PC-3 (cell line): ENCODE measurements at regions not wholly inside any gene's neighbourhood (a gene's known extent, or its start where the extent isn't known, plus 50 kb on each side); places are given as distances from the start of the nearest gene placed in this dataset.

Source experiments
- ATAC-seq: fragments of 200-7000 bp; cut with Tn5 transposase; 2 replicates; pipeline ENCODE4 v1.9.1; 2020; ENCODE audit warnings: mild to moderate bottlenecking, moderate library complexity
- BruUV-seq: library from RNA; stranded (reverse); fragments of 400-500 nt; replicated peaks from 2 replicates; lab custom pipeline; 2021; lab: Mats Ljungman, UMichigan
- CTCF ChIA-PET: fragments of 300-600 bp; sonication (Branson Sonifier 250); formaldehyde crosslinking; loops from one replicate; lab custom pipeline; 2022; ENCODE audit warnings: antibody characterized with exemption; lab: Charles Lee
- POLR2A ChIA-PET: fragments of 300-600 bp; sonication (Branson Sonifier 250); formaldehyde crosslinking; loops from one replicate; lab custom pipeline; 2022; ENCODE audit warnings: antibody characterized with exemption; ENCODE audit not compliant: unreplicated experiment; lab: Charles Lee
- DNase-seq: peaks from one replicate; pipeline ENCODE4 v3.0.0-alpha.2; 2015
- H2AFZ ChIP-seq: fragments of 300-600 bp; sonication (generic); 2 replicates; pipeline ENCODE4 v1.6.0; 2016; ENCODE audit warnings: antibody characterized with exemption, low read length
- H3F3A ChIP-seq: fragments of 300-600 bp; sonication (generic); one replicate; pipeline ENCODE4 v1.6.0; 2017; ENCODE audit warnings: antibody characterized with exemption, low read length, control low read depth, mild to moderate bottlenecking; ENCODE audit not compliant: unreplicated experiment
- H3K27ac ChIP-seq: fragments of 300-600 bp; sonication (generic); 2 replicates; pipeline ENCODE4 v1.5.1; 2016; ENCODE audit warnings: mild to moderate bottlenecking, low read length
- H3K27me3 ChIP-seq: fragments of 300-600 bp; sonication (generic); 2 replicates; pipeline ENCODE4 v1.6.1; 2016; ENCODE audit warnings: low read length, mixed read lengths
- H3K36me3 ChIP-seq: fragments of 300-600 bp; sonication (generic); 2 replicates; pipeline ENCODE4 v1.6.1; 2016; ENCODE audit warnings: low read depth, mixed run types, low read length, mixed read lengths
- H3K4me1 ChIP-seq: fragments of 300-600 bp; sonication (generic); 2 replicates; pipeline ENCODE4 v1.5.1; 2016; ENCODE audit warnings: low read length; ENCODE audit not compliant: insufficient read depth
- H3K4me2 ChIP-seq: fragments of 300-600 bp; sonication (generic); 2 replicates; pipeline ENCODE4 v1.6.0; 2016; ENCODE audit warnings: low read length
- H3K4me3 ChIP-seq: fragments of 300-600 bp; sonication (generic); 2 replicates; pipeline ENCODE4 v1.5.1; 2016; ENCODE audit warnings: mild to moderate bottlenecking, low read length, mixed read lengths
- H3K79me2 ChIP-seq: fragments of 300-600 bp; sonication (generic); 2 replicates; pipeline ENCODE4 v1.6.1; 2017; ENCODE audit warnings: low read length, mixed read lengths
- H3K9ac ChIP-seq: fragments of 300-600 bp; sonication (generic); 2 replicates; pipeline ENCODE4 v1.6.0; 2016; ENCODE audit warnings: mild to moderate bottlenecking, low read length
- H3K9me2 ChIP-seq: fragments of 300-600 bp; sonication (generic); replicated peaks from 2 replicates; pipeline ENCODE4 v1.6.1; 2016; ENCODE audit warnings: mixed run types, low read length, mixed read lengths
- H3K9me3 ChIP-seq: fragments of 300-600 bp; sonication (generic); 2 replicates; pipeline ENCODE4 v1.6.1; 2016; ENCODE audit warnings: low read length, mixed read lengths
- H4K20me1 ChIP-seq: fragments of 300-600 bp; sonication (generic); 2 replicates; pipeline ENCODE4 v1.6.1; 2016; ENCODE audit warnings: low read length, mixed read lengths
- EZH2 ChIP-seq: fragments of 300-600 bp; sonication (generic); IDR thresholded peaks from one replicate; pipeline ENCODE4 v1.6.1; 2017; ENCODE audit warnings: antibody characterized with exemption, mild to moderate bottlenecking, low read length; ENCODE audit not compliant: unreplicated experiment
- EZH2phosphoT487 ChIP-seq: fragments of 300-600 bp; sonication (generic); IDR thresholded peaks from 2 replicates; pipeline ENCODE4 v1.6.1; 2018; ENCODE audit warnings: mild to moderate bottlenecking, antibody characterized with exemption, low read length, borderline replicate concordance
- intact Hi-C: fragments of 100-400 bp; cut with micrococcal nuclease; formaldehyde crosslinking; loops from 2 replicates; pipeline ENCODE4 v1.9.0; 2023
- TF ChIP-seq, protein P1 (sequence below): fragments of 300-600 bp; sonication (generic); conservative IDR thresholded peaks from 2 replicates; pipeline ENCODE4 v1.5.1; 2017; ENCODE audit warnings: antibody characterized with exemption, low read depth, mild to moderate bottlenecking, low read length

DNA sequence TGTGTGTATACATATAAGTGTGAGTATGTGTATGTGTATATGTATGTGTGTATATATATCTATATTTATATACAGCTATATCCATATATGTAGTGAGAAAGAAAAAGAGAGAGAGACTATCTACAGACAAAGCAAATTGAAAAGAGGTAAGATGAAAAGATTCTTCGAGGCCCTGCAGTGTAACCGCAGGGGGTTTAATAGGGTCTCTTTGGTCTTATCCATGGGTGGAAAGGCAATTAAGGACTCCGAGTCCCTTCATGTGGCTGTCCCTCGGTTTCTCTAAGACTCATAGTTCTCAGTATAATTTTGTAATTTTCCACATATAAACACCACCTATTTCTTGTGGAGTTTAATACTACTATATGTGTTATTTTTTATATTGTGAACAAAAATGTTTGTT is 50.6 kb upstream of the JAZF1 start:
- CTCF ChIA-PET = no interaction called here
- Histone ChIP-seq H2AFZ (no peak overlapping the region), H3K4me3 (no peak overlapping the region), H3K36me3 (no peaks in the 10 kb centered on the region), H3K4me2 (no peak overlapping the region), H3K9ac (no peak overlapping the region), H3K9me3 (no peaks in the 10 kb centered on the region), H3K27me3 (no peaks in the 10 kb centered on the region), H3K27ac (no peak overlapping the region), H3F3A (no peaks in the 10 kb centered on the region), H3K9me2 (no peaks in the 10 kb centered on the region), H3K4me1 (no peaks in the 10 kb centered on the region), H3K79me2 (no peaks in the 10 kb centered on the region), H4K20me1 (no peaks in the 10 kb centered on the region)
- DNase-seq = no peak
- ATAC-seq = no peak
- POLR2A ChIA-PET = no interaction called here
- intact Hi-C loops = no loop called here
- BruUV-seq = no TSS peak
- TF ChIP-seq EZH2 = no peak
- no peak for TF ChIP-seq EZH2phosphoT487
- TF ChIP-seq, protein P1, sequence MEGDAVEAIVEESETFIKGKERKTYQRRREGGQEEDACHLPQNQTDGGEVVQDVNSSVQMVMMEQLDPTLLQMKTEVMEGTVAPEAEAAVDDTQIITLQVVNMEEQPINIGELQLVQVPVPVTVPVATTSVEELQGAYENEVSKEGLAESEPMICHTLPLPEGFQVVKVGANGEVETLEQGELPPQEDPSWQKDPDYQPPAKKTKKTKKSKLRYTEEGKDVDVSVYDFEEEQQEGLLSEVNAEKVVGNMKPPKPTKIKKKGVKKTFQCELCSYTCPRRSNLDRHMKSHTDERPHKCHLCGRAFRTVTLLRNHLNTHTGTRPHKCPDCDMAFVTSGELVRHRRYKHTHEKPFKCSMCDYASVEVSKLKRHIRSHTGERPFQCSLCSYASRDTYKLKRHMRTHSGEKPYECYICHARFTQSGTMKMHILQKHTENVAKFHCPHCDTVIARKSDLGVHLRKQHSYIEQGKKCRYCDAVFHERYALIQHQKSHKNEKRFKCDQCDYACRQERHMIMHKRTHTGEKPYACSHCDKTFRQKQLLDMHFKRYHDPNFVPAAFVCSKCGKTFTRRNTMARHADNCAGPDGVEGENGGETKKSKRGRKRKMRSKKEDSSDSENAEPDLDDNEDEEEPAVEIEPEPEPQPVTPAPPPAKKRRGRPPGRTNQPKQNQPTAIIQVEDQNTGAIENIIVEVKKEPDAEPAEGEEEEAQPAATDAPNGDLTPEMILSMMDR = no peak

DNA sequence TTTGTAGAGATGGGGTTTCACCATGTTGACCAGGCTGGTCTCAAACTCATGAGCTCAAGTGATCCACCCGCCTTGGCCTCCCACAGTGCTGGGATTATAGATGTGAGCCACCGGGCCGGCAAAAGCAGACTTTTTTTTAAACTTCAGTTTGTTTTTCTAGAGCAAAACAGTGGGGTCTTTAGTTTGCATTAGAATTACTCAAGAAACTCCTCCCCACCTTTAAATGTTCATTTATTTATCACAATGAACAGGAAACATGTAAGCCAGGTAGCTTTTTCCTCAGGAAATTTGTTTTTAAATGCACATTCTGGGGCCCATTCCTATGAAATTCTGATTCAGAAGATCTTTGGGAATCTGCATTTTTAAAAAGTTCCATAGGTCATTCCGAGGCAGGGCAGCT is 56.0 kb upstream of the JAZF1 start:
- BruUV-seq = no TSS peak

DNA sequence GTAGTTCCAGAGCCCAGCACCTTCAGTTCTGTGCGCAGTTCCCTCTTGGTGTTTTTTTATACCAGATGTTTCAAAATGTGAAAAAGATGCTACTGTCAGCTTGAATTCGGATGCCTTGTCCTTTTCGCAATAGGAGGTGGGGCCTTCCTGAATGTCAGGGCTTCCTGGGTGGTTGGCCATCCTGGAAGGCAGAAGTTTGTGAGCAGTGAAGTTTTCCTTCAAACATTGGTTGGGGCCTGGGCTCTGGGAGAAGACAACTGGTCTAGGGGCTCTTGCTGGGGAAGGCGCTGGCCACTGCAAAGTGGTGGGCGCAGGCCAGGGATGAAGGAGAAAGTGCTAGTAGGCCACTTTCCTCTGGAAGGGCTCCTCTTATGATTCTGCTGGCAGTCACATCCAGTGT is 56.8 kb upstream of the JAZF1 start:
- Histone ChIP-seq H3K4me2 (no peak overlapping the region), H3K27me3 (no peaks in the 10 kb centered on the region), H3K4me1 (no peaks in the 10 kb centered on the region), H3K9ac (no peak overlapping the region), H3K27ac (no peak overlapping the region), H3F3A (no peaks in the 10 kb centered on the region), H2AFZ (no peak overlapping the region), H3K9me2 (no peaks in the 10 kb centered on the region), H4K20me1 (no peaks in the 10 kb centered on the region), H3K9me3 (no peaks in the 10 kb centered on the region), H3K36me3 (no peaks in the 10 kb centered on the region), H3K4me3 (no peak overlapping the region), H3K79me2 (no peaks in the 10 kb centered on the region)
- intact Hi-C loops = no loop called here
- CTCF ChIA-PET = no interaction called here
- POLR2A ChIA-PET = no interaction called here
- no TSS peak for BruUV-seq
- TF ChIP-seq EZH2phosphoT487 (no peak), EZH2 (no peak)
- TF ChIP-seq, protein P1 = no peak
- ATAC-seq (no peak), DNase-seq (no peak)

More for the DNA sequence above, 56.0 kb upstream of the JAZF1 start:
- H2AFZ ChIP-seq = no peak overlapping the region
- TF ChIP-seq EZH2 (no peak), EZH2phosphoT487 (no peak)
- TF ChIP-seq, protein P1 = no peak
- H3K9me2 ChIP-seq = no peaks in the 10 kb centered on the region
- no peaks in the 10 kb centered on the region for H3K27me3 ChIP-seq
- no peak overlapping the region for H3K9ac ChIP-seq
- H4K20me1 ChIP-seq = no peaks in the 10 kb centered on the region
- no peak for ATAC-seq
- no peaks in the 10 kb centered on the region for H3K4me1 ChIP-seq
- no peak overlapping the region for H3K27ac ChIP-seq
- H3K4me3 ChIP-seq = no peak overlapping the region
- CTCF ChIA-PET = no interaction called here
- POLR2A ChIA-PET = no interaction called here
- no peaks in the 10 kb centered on the region for H3K36me3 ChIP-seq
- H3K79me2 ChIP-seq = no peaks in the 10 kb centered on the region
- intact Hi-C loops = no loop called here
- no peaks in the 10 kb centered on the region for H3K9me3 ChIP-seq
- no peak overlapping the region for H3K4me2 ChIP-seq
- DNase-seq = no peak
- H3F3A ChIP-seq = no peaks in the 10 kb centered on the region
